ENCODE measurements at regions not wholly inside any gene's neighbourhood (a gene's known extent, or its start where the extent isn't known, plus 50 kb on each side); places are given as distances from the start of the nearest gene placed in this dataset.

GRCh38 chr19:31135841-31136240 is 213.4 kb downstream of the TSHZ3 start:
- no peaks in the 10 kb centered on the region for H3K79me2 ChIP-seq (ENCODE audit: insufficient read depth, low read length)
- H3K27ac ChIP-seq (ENCODE audit: low read depth, low read length): no peak overlapping the region
- H3K27me3 ChIP-seq (ENCODE audit: insufficient read depth, low read length): no peaks in the 10 kb centered on the region
- no peaks in the 10 kb centered on the region for H3K36me3 ChIP-seq (ENCODE audit: insufficient read depth, low read length)
- no peaks in the 10 kb centered on the region for H4K20me1 ChIP-seq (ENCODE audit: insufficient read depth, low read length)
- no peak for DNase-seq (ENCODE audit: insufficient read length, low spot score, missing footprints)
- peaks cover 20% of the 10 kb centered on the region for H3K4me1 ChIP-seq (ENCODE audit: insufficient read depth, low read length)
- no peak overlapping the region for H2AFZ ChIP-seq (ENCODE audit: low read length)
- TF ChIP-seq CTCF (IDR thresholded peaks at IDR 0.05; ENCODE audit: extremely low read depth, low read depth, low read length): no peak
- H3K4me3 ChIP-seq (ENCODE audit: insufficient read depth, low read length): no peak overlapping the region
- no peaks in the 10 kb centered on the region for H3K9me3 ChIP-seq (ENCODE audit: low read depth, low read length)
- no peak overlapping the region for H3K4me2 ChIP-seq (ENCODE audit: insufficient read depth, low read length)

DNA sequence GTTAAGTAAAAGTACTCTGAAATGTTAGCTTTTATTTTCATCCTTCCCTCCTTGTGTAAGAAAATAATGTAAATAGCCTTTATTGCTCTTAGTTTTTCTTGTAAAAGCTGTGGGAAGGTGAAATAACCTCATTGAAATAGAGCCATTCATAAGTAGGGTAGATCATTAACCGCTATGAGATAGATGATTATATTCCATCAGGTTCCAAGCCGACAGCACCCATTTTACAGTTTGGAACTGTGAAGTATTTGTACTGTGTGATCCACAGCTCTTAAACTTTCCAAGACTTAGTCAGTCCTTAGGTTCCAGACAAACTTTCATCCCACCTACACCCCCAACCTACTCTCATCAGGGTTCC is 216.5 kb downstream of the TSHZ3 start:
- Histone ChIP-seq H3K27me3 (ENCODE audit: insufficient read depth, low read length) (no peaks in the 10 kb centered on the region), H3K4me3 (ENCODE audit: insufficient read depth, low read length) (no peak overlapping the region), H3K79me2 (ENCODE audit: insufficient read depth, low read length) (no peaks in the 10 kb centered on the region), H3K4me1 (ENCODE audit: insufficient read depth, low read length) (peaks cover 11% of the 10 kb centered on the region), H3K4me2 (ENCODE audit: insufficient read depth, low read length) (no peak overlapping the region), H3K9me3 (ENCODE audit: low read depth, low read length) (no peaks in the 10 kb centered on the region), H4K20me1 (ENCODE audit: insufficient read depth, low read length) (no peaks in the 10 kb centered on the region), H3K27ac (ENCODE audit: low read depth, low read length) (no peak overlapping the region), H2AFZ (ENCODE audit: low read length) (no peak overlapping the region), H3K36me3 (ENCODE audit: insufficient read depth, low read length) (no peaks in the 10 kb centered on the region)
- TF ChIP-seq CTCF (IDR thresholded peaks at IDR 0.05; ENCODE audit: extremely low read depth, low read depth, low read length): no peak
- no peak for DNase-seq (ENCODE audit: insufficient read length, low spot score, missing footprints)

DNA sequence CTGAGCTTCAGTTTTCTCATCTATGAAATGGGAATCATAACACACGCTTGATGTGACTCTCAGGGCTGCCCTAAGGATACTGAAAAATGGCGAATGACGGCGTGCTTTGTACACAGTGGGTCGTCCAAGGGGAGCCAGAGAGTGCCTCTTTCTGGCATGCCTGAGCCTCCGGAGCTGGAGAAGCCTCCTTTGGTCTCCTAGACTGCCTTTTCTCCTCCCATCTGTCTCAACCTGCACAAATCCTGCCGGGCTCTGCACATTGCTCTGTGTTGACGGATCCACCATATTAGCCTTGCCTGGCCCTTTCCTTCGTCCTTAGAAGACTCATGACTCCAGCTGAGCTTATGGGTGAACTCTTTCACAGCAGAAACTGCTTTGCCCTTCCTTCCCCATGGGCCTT is 220.9 kb downstream of the TSHZ3 start:
- no peak for TF ChIP-seq CTCF (IDR thresholded peaks at IDR 0.05; ENCODE audit: extremely low read depth, low read depth, low read length)
- Histone ChIP-seq H3K27ac (ENCODE audit: low read depth, low read length) (peak overlapping the region; percentile 100), H3K9me3 (ENCODE audit: low read depth, low read length) (no peaks in the 10 kb centered on the region), H2AFZ (ENCODE audit: low read length) (no peak overlapping the region), H3K36me3 (ENCODE audit: insufficient read depth, low read length) (no peaks in the 10 kb centered on the region), H3K79me2 (ENCODE audit: insufficient read depth, low read length) (no peaks in the 10 kb centered on the region), H4K20me1 (ENCODE audit: insufficient read depth, low read length) (no peaks in the 10 kb centered on the region), H3K4me3 (ENCODE audit: insufficient read depth, low read length) (no peak overlapping the region), H3K4me1 (ENCODE audit: insufficient read depth, low read length) (peaks cover 30% of the 10 kb centered on the region), H3K4me2 (ENCODE audit: insufficient read depth, low read length) (peak overlapping the region; percentile 84), H3K27me3 (ENCODE audit: insufficient read depth, low read length) (no peaks in the 10 kb centered on the region)
- DNase-seq (ENCODE audit: insufficient read length, low spot score, missing footprints): no peak

- no peak for TF ChIP-seq CTCF (IDR thresholded peaks at IDR 0.05; ENCODE audit: extremely low read depth, low read depth, low read length)
- H3K4me2 ChIP-seq (ENCODE audit: insufficient read depth, low read length): peak overlapping the region; percentile 84
- H3K27ac ChIP-seq (ENCODE audit: low read depth, low read length): peak overlapping the region; percentile 100
- no peaks in the 10 kb centered on the region for H3K27me3 ChIP-seq (ENCODE audit: insufficient read depth, low read length)
- H3K4me3 ChIP-seq (ENCODE audit: insufficient read depth, low read length): peak overlapping the region; percentile 56
- H2AFZ ChIP-seq (ENCODE audit: low read length): peak overlapping the region; percentile 88
- peak; percentile 93 for DNase-seq (ENCODE audit: insufficient read length, low spot score, missing footprints)
- H3K9me3 ChIP-seq (ENCODE audit: low read depth, low read length): no peaks in the 10 kb centered on the region
- no peaks in the 10 kb centered on the region for H4K20me1 ChIP-seq (ENCODE audit: insufficient read depth, low read length)
- peaks cover 28% of the 10 kb centered on the region for H3K4me1 ChIP-seq (ENCODE audit: insufficient read depth, low read length)
- no peaks in the 10 kb centered on the region for H3K79me2 ChIP-seq (ENCODE audit: insufficient read depth, low read length)
- H3K36me3 ChIP-seq (ENCODE audit: insufficient read depth, low read length): no peaks in the 10 kb centered on the region
Observed at GRCh38 chr19:31127134-31127967, 221.9 kb downstream of the TSHZ3 start.
